NOMO-1 treated with DMSO at 0.1 percent for 48 hours (cell line): ENCODE measurements at regions not wholly inside any gene's neighbourhood (a gene's known extent, or its start where the extent isn't known, plus 50 kb on each side); places are given as distances from the start of the nearest gene placed in this dataset.

Experiments
- DNase-seq: peaks from one replicate; lab custom pipeline; 2025; ENCODE audit not compliant: unreplicated experiment; lab: John Stamatoyannopoulos, UW

DNA sequence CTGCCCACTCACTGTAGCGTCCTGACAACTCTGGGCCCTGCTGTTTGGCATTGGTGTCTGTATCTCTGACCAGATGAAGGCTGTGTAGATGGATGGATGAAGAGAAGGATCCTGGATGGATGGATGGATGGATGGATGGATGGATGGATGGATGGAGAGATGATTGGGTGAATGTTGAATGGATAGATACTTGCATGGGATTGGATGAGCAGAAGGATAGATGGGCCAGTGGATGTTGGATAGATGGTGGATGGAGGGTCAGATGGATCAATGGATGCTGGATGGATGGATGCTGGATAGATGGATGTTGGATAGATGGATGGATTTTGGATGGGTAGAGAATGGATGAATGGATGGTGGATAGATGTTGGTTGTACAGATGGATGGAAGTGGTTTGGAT, 179.6 kb upstream of the GSE1 start:
- DNase-seq = no peak

DNA sequence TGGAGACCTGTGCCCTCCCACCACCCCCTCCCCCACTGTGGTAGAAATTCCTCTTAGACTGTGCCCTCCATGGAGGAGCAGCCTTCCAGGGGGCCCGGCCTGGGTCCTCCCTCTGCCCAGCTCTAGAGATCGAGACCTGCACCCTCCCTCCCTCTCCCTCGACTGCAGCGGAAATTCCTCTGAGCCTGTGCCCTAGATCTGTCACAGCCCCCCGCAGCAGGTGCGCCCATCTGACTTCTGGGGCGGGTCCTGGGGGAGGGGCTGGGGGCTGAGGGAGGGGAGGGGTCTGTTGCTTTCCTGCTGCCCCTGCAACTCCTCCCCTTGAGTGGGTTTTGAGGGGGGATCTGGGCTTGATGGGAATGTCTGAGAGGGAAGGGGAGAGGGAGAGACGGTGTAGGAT, 177.8 kb upstream of the GSE1 start:
- DNase-seq = no peak

DNA sequence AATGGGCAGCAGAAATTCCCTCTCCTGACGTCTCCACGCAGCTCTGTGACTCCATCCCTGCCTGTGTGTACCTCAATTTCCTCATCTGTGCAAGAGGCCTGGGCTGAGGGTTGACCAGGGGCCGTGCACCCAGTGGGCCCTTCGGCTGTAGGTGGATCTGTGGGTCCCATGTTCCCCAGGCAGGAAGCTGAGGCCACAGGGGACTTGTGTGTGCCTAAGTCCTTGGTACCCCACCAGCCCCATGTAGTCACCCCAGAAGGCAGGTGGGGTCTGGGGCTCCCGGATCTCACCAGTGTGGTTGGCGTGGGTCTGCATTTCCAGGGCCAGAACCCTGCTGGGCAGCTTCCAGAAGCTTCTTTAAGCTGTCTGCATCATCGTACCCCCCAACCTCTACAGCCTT, 177.4 kb upstream of the GSE1 start:
- no peak for DNase-seq

DNA sequence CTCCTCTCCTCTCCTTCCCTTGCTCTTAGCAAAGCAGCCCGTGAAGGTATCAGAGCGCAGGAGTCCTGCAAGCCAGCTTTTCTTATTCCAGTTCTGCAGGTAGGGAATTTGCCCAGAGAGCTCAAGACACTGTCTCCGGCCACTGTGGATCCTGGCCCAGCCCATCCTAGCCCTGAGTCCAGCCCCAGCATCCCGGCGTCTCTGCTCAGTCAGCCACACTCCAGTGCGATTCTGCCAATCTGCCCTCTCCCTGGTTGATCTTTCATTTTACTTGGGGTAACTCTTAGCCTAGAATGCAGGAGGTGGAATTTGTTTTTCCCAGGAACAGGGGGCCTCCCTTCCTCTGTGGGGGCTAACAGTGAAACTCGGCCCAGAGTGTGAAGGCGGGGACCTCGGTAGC, 176.9 kb upstream of the GSE1 start:
- DNase-seq = no peak

DNA sequence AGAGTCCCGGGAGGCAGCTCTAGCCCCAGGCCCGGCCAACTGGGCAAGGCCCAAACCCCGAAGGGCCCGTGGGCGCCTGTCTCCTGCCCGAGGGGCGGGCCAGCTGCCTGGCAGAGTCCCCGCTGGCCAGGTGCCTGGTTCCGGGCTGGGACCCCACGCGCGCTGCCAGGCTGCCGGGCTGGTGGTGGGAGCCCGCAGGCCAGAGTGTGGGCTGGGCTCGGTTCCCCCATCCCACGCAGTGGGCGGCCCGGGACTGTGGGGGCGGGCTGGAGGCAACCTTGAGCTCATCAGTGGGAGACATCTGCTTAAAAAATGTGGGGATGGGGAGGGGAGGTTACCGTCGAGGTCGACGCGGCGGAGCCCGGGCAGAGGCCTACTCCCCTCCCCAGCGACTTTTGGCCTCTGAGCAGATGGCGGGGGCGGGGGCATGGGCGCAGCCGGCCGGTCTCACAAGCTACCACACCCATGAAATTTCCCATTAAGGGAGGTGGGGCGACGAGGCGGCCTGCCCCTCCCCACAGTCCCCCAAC, 176.4 kb upstream of the GSE1 start:
- DNase-seq = no peak

DNA sequence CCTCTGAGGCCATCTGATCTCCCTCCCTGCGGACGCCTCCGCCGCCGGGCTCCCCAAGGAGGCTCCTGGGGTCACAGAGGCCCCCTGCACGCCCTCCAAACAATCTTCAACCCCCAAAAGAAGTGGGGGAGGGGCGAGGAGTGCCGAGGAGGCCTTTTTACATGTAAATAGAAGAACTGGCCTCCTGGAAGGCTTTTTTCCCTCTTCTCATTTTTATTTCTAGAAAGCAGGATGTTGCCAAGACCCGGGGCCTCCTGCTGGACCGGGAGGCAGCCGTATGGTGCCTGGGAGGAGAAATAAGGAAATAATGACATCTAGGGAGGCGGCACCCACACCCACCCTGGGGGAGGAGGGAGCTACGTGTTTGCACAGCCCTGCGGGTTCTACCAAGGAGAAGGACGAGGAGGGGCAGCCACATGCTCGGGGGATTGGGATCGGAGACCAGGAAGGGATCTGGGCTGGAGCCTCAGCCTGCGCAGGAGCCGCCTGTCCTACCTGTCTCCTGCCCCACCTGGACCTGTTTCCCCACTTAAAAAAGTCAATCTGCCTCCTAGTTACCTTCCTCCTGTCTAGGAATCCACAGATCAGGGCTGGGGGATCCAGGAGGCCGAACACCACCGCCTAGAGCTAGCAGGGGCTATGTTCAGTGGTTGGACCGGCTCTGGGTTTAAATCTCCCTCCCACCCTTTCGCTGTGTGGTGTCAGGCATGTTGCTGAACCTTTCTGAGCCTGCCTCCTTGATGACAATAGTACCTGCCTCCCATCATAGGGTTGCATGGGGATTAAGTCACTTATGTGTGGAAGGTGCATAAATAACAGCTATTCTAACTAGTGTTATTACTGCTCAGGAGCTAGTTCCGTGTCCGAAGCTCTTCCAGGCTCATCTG, 175.7 kb upstream of the GSE1 start:
- DNase-seq = peak; percentile 31

DNA sequence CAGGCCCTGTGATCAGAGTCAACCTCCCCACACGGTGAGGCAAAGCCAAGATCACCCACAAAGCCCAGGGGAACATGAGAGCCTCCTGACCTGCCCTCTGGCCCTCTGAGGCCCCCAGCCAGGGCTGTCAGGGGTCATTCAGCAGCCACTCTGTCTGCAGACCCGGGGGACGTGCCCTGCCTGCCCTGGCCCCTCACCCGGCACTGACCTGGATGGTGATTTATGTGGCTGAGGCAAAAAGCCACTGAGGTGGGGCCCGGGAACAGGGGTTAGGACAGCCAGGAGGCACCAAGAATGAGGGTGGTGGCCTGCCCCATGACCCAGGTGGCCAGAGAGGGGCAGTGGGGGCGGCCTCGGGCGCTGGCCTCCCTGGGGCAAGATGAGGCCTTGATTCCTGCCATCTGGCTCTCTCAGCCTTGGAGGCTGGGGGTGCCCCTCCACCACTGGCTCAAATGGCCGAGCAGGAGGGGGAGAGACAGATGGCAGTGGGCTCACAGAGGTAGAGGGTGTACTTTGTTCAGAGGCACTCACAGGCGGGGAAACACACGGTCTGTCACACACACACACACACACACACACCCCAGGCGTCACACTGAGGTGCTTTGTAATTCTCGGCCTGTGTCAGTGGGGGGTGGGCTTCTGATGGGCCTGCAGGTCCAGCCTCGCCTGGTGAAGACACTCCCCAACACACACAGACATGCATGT, 174.0 kb upstream of the GSE1 start:
- no peak for DNase-seq

DNA sequence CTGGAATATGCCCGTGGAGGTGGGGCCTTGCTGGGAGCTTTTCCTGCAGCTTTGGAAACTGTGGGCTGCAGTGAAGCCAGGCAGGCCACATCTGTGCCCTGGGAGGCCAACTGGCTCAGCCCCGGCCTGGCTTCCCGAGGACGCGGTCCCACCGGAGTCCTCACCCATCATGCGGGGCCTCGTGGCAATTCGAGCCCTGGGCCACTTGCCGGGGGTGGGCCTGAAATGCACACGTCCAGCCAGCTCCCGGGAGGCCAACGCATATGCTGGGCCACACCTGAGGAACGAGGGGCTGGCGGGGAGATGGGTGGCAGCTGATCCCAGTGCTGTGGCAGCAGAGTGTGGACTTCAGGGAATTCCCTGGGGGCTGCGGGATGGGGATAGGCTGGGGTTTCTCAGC, 172.4 kb upstream of the GSE1 start:
- no peak for DNase-seq

DNA sequence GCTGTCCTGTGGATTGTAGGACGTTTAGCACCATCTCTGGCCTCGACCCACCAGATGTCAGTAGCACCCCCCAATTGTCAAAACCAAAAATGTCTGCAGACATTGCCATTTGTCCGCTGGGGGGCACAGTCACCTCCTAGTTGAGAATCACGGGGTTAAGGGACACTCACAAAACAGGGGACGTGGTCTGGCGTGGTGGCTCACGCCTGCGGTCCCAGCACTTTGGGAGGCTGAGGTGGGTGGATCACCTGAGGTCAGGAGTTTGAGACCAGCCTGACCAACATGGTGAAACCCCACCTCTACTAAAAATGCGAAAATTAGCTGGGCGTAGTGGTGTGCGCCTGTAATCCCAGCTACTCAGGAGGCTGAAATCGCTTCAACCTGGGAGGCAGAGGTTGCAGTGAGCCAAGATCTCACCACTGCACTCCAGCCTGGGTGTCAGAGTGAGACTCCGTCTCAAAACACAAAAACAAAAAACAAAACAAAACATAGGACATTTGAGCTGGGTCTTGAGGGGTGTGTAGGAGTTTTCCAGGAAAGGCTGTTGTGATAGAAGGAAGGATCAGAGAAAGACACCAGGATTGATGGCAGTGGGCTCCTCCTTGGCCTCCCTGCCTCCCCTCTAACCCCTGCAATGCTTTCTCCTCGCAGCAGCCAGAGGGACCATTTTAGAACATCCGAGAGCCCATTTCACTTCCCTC, 171.8 kb upstream of the GSE1 start:
- DNase-seq = no peak

DNA sequence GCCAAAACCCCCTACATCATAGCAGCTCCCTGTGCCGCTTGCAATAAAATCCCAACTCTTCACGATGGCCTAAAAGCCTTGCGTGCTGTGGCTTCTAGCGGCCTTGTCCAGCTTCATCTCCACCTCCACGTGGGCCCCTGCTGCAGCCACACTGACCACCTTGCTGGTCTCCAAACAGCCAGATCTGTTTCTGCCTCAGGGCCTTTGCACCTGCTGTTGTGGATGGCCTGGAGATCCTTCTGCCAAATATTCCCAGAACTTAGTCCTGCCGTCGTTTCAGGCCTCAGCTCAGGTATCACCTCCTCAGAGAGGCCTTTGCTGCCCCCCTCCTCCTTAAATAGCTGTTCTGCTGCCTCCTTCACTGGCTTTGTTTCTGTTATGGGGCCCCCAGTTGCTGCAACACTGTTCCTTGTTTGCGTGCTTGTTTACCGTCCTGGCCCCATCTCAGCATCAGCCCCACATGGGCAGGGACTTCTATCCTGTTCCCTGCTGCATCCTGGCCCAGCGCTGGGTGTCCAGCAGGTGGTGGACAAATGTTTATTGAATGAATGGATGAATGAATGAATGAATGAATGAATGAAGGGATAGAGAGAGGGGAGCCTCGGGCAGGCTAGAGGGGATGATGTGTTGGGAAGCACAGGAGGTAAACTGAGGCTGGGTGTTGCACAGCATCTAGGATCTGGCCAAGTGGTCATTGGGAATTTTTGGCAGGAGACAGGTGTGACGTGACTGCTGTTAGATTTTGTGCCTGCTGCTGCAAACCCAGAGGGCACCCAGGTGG, 171.0 kb upstream of the GSE1 start:
- DNase-seq = no peak

DNA sequence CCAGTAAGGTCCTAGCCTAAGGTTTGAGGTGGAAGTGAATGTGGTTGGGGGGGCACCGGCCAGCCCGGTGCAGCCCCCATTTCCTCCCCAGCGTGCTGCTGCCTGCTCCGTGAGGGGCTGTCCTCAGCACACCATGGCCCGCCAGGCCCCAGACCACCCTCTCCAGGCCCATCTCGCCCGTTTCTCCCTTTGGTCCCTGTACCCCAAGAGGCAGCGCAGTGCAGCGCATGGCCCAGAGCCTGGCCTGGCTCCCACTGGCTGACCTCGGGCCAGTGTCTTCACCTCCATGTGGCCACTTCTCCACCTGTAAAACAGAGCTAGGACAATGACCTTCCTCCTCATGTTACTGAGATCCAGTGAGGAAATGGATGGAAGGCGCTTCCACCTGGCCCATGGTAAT, 170.0 kb upstream of the GSE1 start:
- DNase-seq = no peak

DNA sequence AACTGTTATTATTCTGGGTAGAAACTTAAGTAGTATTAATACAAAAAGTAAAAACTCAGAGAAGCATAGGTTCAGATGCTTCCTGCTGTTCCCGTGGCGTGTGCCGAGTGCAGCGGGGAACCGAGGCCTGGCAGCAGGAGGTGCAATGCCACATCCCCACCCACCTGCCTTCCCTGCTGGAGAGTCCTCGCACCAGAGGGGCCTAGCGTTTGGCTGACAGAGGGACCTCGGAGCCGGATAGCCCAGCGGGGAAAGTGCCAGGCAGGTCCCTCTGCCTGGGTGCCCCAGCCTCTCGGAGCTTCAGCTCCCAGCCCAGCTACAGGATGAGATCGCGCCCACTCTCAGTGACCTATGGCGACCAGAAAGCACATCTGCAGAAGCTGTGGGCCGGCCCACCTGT, 169.6 kb upstream of the GSE1 start:
- DNase-seq = no peak

DNA sequence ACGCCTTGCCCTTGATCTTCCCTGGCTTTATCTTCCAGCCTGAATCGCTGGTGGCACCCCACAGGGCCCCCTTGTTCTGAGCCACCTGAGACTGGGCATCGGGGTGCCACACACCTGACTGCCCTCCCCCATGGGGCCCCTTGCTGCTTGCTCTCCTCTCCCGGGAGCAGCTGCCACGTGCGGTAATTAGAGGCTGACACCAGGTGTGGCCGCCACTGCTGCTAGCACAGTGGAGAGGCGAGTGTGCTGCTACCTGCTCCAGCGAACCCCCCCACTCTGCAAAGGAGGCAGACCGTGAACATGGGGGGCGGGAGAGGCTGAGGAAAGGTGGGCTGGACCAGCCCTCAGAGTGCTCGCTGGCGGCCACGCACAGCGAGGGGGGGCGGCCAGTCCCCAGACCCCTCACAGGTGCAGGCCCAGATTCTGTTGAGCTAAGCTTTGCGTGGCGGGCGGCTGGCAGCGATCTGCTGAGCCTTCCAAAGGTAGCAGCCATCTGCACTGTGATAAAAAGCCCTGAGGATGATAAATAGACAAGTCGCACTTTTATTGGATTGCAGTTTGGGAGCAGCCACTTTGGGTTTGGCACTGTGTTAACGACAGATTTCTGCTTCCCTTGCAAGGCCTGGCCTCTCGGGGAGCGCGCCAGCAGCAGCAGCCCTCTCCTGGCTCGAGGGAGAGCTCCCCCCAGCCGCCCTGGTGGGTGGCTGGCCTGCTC, 167.9 kb upstream of the GSE1 start:
- DNase-seq = no peak

DNA sequence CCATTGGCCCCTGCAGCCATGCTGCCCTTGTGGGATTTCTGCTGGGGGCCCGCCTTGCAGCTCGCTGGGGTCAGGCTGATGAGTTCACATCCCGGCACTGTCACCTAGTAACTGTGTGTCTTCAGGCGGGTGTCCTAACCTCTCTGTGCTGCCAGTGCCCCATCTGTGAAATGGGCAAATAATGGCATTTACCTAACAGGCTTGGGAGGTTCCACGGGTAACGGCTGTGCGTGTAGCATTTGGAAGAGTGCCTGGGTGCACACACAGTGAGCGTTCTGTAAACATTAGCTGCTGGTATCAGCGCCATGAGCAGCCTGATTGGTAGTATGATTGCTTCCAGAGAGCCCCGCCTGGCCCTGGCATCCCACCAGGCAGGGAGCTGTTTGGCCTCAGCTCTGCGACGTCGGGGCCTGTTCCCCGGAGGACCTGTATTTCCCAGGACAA, 167.3 kb upstream of the GSE1 start:
- no peak for DNase-seq

DNA sequence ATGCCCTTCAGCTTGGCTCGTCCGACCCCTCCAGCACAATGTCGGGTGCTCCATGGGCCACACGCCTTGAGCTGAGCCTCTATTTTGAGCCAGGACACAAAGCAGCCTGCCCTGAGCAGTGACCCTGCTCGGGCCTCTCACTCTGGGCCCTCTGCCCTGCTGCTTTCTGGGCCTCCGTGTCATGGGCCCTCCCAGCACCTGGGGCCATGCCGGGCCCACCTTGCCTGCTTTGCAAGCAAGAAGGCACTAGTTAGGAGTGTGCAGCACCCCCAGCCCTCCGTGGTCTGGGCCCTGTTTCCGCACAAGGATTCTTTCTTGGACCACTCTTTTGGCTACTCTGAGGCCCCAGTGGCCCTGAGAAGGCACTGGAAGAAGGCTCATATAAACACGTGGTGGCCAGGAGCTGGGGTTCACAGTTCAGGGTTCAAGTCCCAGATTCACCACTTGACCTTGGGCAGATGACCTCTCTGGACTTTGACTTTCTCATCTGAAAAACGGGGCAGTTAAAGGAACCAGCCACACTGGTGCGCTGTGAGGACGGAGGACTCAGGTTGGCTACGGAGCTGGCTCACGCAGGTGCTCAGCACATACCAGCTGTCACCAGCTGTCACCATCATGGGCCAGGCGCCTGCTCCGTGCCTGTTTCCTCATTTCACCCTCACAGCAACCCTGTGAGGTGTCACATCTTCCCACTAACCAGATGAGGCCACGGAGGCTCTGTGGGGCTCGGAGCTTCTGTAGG, 166.0 kb upstream of the GSE1 start:
- DNase-seq = no peak

DNA sequence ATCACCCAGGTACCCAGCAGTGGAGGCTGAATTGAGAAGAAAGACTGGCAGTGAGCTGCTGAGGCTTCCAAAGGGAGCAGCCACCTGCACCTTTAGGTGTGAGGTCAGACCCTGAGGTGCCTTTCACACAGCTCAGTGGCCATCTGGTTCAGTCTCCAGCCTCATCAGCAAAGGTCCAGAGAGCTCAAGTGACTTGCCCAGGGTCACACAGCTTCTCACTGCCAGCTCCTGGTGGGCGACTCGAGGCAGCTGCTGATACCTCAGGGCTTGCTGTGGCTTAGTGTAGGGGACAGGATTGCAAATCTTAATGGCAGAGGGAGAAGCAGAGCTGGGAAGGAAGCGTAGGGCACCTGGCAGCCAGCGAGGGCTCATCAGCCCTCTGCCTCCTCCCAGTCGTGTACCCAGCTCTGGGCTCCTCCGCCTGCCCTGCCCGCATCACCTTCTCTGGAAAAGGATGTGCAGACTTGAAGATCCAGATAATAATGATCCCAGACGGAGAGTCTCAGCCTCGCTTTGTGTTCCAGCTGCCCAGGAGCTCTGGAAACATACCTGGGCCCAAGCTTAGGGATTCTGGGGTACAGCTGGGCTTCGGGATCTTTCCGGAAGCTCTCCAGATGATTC, 165.3 kb upstream of the GSE1 start:
- no peak for DNase-seq

DNA sequence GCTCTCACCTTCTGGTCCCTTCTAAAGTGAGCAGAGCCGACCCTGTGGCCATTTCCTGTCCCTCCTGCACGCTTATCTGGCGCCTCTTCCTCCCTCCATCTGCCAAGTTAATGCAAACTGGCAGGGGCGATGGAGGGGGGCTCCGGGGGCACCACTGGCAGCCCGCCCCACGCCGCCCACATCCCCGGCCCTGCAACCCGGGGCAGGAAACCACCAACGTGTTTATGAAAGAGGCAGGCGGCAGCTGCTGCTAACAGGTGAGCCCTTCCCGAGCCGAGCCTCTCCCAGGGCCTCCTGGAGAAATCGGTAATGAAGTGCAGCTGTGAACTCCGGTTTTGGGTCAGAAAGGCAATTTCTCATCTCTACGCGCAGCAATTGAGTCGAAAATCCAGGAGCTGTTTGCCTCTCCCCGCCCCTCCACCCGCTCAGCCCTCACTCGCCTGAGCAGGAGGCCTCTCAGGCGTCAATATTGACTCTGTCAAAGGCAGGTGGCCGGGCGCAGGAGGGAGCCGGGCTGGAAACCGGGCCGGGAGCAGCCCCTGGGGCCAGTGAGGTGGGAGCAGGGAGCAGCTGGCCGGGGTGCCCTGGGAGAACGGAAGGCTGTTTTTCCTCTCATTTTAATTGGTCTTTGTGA, 164.4 kb upstream of the GSE1 start:
- no peak for DNase-seq

DNA sequence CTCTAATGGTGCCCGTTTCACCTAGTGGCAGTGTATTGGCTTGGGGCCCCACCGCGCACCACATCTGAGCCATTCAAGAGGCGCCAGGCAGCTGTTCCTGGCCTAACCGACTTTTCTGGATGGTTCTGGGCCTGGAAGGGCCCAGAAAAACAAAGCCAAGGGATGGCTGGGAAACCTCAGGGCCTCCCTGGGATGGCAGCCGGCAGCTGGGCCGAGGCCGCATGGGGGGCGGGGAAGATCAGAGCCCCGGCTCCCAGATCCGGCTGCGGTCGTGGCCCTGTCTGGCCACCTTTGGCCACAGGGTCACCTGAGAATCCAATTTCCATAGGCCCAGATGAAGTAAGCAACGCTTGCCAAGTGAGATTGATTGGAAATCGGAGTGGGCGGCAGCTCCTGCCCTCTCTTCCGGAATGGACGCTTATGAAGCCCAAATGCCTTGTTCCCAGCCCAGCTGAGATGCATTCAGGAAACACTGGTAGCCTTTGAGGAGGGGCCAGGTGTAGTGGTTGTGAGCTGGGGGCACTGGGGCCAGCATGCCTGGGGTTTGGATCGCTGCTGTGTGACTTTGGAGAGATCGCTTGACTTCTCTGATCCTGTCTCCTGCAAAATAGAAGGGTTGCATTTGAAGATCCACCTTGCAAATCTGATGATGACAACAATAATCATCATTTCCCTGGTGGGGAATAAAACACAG, 163.8 kb upstream of the GSE1 start:
- DNase-seq = no peak
